ENCODE measurements at regions not wholly inside any gene's neighbourhood (a gene's known extent, or its start where the extent isn't known, plus 50 kb on each side); places are given as distances from the start of the nearest gene placed in this dataset.
A peak's percentile ranks its signal among the peaks of the same experiment; 100 is the strongest.

DNA sequence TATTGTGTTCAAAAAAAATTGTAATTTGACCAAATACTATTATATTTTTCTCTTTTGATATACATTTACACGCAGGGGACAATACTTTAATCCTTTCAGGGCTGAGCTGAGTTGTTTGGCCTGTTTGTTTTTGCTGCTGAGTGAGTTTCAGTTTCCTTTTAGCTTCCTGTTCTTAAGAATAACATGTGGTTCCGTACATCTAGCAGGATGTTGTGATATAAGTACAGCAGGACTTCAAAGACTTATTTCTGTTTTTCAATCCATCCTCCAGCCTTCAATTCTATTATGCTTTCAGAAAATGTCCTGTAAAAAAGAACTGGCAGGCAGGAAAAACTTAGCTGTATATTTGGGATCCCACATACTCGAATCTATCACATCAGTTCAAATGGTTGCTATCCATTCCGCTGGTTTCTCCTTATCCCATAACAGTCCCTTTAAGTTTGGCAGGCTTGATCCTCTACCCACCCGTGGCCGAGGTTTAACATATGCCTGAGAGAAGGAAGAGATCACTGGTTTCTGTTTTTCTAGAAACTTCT is 1037.3 kb upstream of the ACO1 start:
- FAIRE-seq (no peak), DNase-seq (ENCODE audit: low read depth, low spot score) (no peak)
- no peaks in the 10 kb centered on the region for H3K79me2 ChIP-seq (ENCODE audit: control insufficient read depth, insufficient read depth, low read length)
- no peak overlapping the region for H3K4me3 ChIP-seq (ENCODE audit: control insufficient read depth in 2 of 3, extremely low read depth in 1 of 3, insufficient read depth in 2 of 3, low read depth in 1 of 3, low read length in 3 of 3)
- no peak overlapping the region for H3K4me2 ChIP-seq (ENCODE audit: control insufficient read depth, extremely low read depth, insufficient read depth, low read depth, low read length)
- H3K4me1 ChIP-seq (ENCODE audit: control insufficient read depth, extremely low read depth, insufficient read depth, low read length), result no peaks in the 10 kb centered on the region
- no peaks in the 10 kb centered on the region for H4K20me1 ChIP-seq (ENCODE audit: control insufficient read depth, extremely low read depth, insufficient read depth, low read length)
- H3K9ac ChIP-seq (ENCODE audit: control insufficient read depth, extremely low read depth, insufficient read depth, low read length), result no peak overlapping the region
- TF ChIP-seq, protein P1, sequence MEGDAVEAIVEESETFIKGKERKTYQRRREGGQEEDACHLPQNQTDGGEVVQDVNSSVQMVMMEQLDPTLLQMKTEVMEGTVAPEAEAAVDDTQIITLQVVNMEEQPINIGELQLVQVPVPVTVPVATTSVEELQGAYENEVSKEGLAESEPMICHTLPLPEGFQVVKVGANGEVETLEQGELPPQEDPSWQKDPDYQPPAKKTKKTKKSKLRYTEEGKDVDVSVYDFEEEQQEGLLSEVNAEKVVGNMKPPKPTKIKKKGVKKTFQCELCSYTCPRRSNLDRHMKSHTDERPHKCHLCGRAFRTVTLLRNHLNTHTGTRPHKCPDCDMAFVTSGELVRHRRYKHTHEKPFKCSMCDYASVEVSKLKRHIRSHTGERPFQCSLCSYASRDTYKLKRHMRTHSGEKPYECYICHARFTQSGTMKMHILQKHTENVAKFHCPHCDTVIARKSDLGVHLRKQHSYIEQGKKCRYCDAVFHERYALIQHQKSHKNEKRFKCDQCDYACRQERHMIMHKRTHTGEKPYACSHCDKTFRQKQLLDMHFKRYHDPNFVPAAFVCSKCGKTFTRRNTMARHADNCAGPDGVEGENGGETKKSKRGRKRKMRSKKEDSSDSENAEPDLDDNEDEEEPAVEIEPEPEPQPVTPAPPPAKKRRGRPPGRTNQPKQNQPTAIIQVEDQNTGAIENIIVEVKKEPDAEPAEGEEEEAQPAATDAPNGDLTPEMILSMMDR (optimal IDR thresholded peaks at IDR 0.05 in 1 of 3, IDR thresholded peaks at IDR 0.05 in 1 of 3, conservative IDR thresholded peaks at IDR 0.05 in 1 of 3; ENCODE audit: extremely low read depth in 1 of 3, insufficient read depth in 2 of 3, low read length in 3 of 3), result no peak
- TF ChIP-seq EZH2 (IDR thresholded peaks at IDR 0.05; ENCODE audit: low read length), result no peak
- dilution Hi-C loops (cut with MboI; ENCODE audit: extremely low pct_ligation_motif_present, low sequenced_read_pairs), result no loop called here
- H3K27ac ChIP-seq (ENCODE audit: control insufficient read depth, insufficient read depth, low read length), result no peak overlapping the region
- no peaks in the 10 kb centered on the region for H3K27me3 ChIP-seq (ENCODE audit: control insufficient read depth, extremely low read depth, insufficient read depth, low read length)
- H3K36me3 ChIP-seq (ENCODE audit: control insufficient read depth in 2 of 2, extremely low read depth in 1 of 2, insufficient read depth in 2 of 2, low read length in 2 of 2), result no peaks in the 10 kb centered on the region
- H2AFZ ChIP-seq (ENCODE audit: control insufficient read depth, low read length), result peak overlapping the region; percentile 82
- H3K9me3 ChIP-seq (ENCODE audit: control insufficient read depth, low read depth, low read length), result no peaks in the 10 kb centered on the region
- no peaks in the 10 kb centered on the region for H3K9me1 ChIP-seq (ENCODE audit: control insufficient read depth, extremely low read depth, insufficient read depth, low read length)

- Histone ChIP-seq H3K36me3 (ENCODE audit: control insufficient read depth in 2 of 2, extremely low read depth in 1 of 2, insufficient read depth in 2 of 2, low read length in 2 of 2) (no peaks in the 10 kb centered on the region), H3K9me1 (ENCODE audit: control insufficient read depth, extremely low read depth, insufficient read depth, low read length) (no peaks in the 10 kb centered on the region), H3K4me1 (ENCODE audit: control insufficient read depth, extremely low read depth, insufficient read depth, low read length) (no peaks in the 10 kb centered on the region), H3K27me3 (ENCODE audit: control insufficient read depth, extremely low read depth, insufficient read depth, low read length) (no peaks in the 10 kb centered on the region), H3K27ac (ENCODE audit: control insufficient read depth, insufficient read depth, low read length) (no peak overlapping the region), H4K20me1 (ENCODE audit: control insufficient read depth, extremely low read depth, insufficient read depth, low read length) (no peaks in the 10 kb centered on the region), H3K9ac (ENCODE audit: control insufficient read depth, extremely low read depth, insufficient read depth, low read length) (no peak overlapping the region), H3K9me3 (ENCODE audit: control insufficient read depth, low read depth, low read length) (no peaks in the 10 kb centered on the region), H3K4me2 (ENCODE audit: control insufficient read depth, extremely low read depth, insufficient read depth, low read depth, low read length) (no peak overlapping the region), H3K79me2 (ENCODE audit: control insufficient read depth, insufficient read depth, low read length) (no peaks in the 10 kb centered on the region), H2AFZ (ENCODE audit: control insufficient read depth, low read length) (no peak overlapping the region), H3K4me3 (ENCODE audit: control insufficient read depth in 2 of 3, extremely low read depth in 1 of 3, insufficient read depth in 2 of 3, low read depth in 1 of 3, low read length in 3 of 3) (no peak overlapping the region)
- FAIRE-seq, result no peak
- DNase-seq (ENCODE audit: low read depth, low spot score), result no peak
- dilution Hi-C loops (cut with MboI; ENCODE audit: extremely low pct_ligation_motif_present, low sequenced_read_pairs), result no loop called here
- TF ChIP-seq, protein P1 (optimal IDR thresholded peaks at IDR 0.05 in 1 of 3, IDR thresholded peaks at IDR 0.05 in 1 of 3, conservative IDR thresholded peaks at IDR 0.05 in 1 of 3; ENCODE audit: extremely low read depth in 1 of 3, insufficient read depth in 2 of 3, low read length in 3 of 3), result no peak
- TF ChIP-seq EZH2 (IDR thresholded peaks at IDR 0.05; ENCODE audit: low read length), result no peak
These were observed 1029.1 kb upstream of the ACO1 start for GRCh38 chr9:31355159-31355882.

Measured in keratinocyte (primary cell).